ENCODE measurements at regions not wholly inside any gene's neighbourhood (a gene's known extent, or its start where the extent isn't known, plus 50 kb on each side); places are given as distances from the start of the nearest gene placed in this dataset.
"Not testable (repeated sequence)": the region's sequence is repeated elsewhere in the genome, so short reads cannot be mapped to it uniquely, and the experiment has no call there.

- in situ Hi-C loops (cut with HindIII; ENCODE audit: low sequenced_read_pairs): no loop called here
These were observed 85.8 kb upstream of the DNAJC10 start for GRCh38 chr2:182630207-182630606.

DNA sequence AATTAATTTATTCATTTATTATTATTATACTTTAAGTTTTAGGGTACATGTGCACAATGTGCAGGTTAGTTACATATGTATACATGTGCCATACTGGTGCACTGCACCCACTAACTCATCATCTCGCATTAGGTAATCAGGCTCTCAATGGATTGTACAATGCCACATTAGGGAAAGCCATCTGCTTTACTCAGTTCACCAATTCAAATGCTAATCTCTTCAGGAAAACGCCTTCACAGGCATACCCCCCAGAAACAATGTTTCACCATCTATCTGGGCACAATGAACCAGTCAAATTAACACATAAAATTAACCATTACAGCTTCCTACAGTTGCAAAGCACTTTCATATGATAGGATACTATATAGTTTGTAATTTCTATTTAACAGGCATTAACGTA lies 84.8 kb upstream of the DNAJC10 start:
- in situ Hi-C loops (cut with HindIII; ENCODE audit: low sequenced_read_pairs): no loop called here

- in situ Hi-C loops (cut with HindIII; ENCODE audit: low sequenced_read_pairs): no loop called here
These were observed 81.7 kb upstream of the DNAJC10 start for GRCh38 chr2:182634386-182634785.

DNA sequence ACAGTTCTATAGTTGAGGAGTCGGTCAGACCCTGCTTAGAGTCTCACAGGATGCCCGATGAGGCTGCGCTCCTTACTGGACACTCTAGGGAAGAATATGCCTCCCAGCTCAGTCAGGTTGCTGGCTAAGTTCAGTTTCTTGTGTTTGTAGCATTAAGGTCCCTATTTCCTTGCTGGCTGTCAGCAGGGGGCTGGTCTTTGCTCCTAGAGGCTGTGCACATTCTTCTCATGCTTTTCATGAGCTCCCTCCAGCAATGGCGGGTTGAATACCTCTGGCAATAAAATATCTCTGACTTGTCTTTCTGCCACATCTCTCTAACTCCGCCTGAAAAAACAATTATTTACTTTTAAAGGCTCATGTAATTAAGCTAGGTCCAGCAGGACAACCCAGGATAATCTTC lies 79.4 kb upstream of the DNAJC10 start:
- in situ Hi-C loops (cut with HindIII; ENCODE audit: low sequenced_read_pairs): no loop called here

- in situ Hi-C loops (cut with HindIII; ENCODE audit: low sequenced_read_pairs): no loop called here
These were observed 77.4 kb upstream of the DNAJC10 start for GRCh38 chr2:182638667-182639066.

- in situ Hi-C loops (cut with HindIII; ENCODE audit: low sequenced_read_pairs): no loop called here
These were observed 76.1 kb upstream of the DNAJC10 start for GRCh38 chr2:182639971-182640370.

GRCh38 chr2:182642328-182642727 lies 73.7 kb upstream of the DNAJC10 start:
- in situ Hi-C loops (cut with HindIII; ENCODE audit: low sequenced_read_pairs): no loop called here

- in situ Hi-C loops (cut with HindIII; ENCODE audit: low sequenced_read_pairs): no loop called here
These were observed 69.1 kb upstream of the DNAJC10 start for GRCh38 chr2:182646763-182647498.

DNA sequence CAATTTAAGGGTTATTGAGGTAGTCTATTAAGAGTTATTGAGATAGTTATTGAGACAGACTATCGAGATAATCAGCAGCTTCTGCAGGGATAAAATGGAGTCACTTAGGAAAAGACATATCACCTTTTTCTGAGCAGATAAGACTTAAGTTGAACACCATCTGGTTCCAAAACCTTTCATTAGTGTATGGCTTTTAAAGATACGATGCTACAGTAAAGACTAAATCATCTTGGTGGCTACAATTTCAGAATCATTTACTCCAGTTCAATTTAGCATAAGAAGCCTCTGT lies 68.6 kb upstream of the DNAJC10 start:
- in situ Hi-C loops (cut with HindIII; ENCODE audit: low sequenced_read_pairs): no loop called here

- in situ Hi-C loops (cut with HindIII; ENCODE audit: low sequenced_read_pairs): no loop called here
These were observed 66.7 kb upstream of the DNAJC10 start for GRCh38 chr2:182649316-182649715.

GRCh38 chr2:182650704-182651103 lies 65.4 kb upstream of the DNAJC10 start:
- in situ Hi-C loops (cut with HindIII; ENCODE audit: low sequenced_read_pairs): loop anchor here (5.0 kb wide), 1 partner anchor 468 kb away; no protein-coding TSS in a partner anchor

DNA sequence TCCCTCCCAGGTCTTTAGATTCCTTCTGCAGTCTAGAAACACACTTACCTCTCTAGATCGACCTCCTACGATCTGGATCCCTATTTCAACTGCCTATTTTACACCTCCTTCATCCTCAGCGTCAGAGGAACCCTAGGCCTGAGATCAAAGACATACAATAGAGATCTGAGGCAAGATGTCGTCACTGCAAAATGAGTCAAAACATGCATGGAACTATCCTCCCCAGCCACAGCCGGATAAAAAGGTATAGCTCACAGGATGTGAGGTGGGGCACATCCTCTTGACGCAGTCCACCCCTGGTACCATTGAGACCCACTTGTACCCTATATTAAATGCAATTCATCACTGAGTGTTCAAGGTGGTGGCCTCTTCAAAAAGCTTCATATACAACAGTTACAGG lies 63.7 kb upstream of the DNAJC10 start:
- in situ Hi-C loops (cut with HindIII; ENCODE audit: low sequenced_read_pairs): loop anchor here (5.0 kb wide), 1 partner anchor 470 kb away; no protein-coding TSS in a partner anchor

DNA sequence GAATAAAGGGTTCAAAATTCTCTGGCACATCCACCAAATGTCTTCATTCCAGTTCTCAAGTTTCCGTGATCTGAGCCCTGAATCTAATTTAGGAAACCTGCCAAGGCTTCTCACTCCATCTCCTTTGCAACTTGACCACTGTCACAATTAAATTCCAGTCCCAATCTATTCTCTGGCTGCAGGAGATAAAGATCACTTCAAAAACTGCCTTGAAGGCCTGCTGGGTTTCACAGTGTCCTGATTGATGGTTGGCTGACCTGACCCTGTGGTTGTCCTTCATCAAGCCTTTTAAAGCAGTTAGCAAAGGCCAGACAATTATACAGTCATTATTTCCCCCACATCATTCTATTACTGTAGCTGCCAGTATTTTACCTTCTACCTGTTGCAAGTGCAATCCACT lies 60.3 kb upstream of the DNAJC10 start:
- in situ Hi-C loops (cut with HindIII; ENCODE audit: low sequenced_read_pairs): no loop called here

- in situ Hi-C loops (cut with HindIII; ENCODE audit: low sequenced_read_pairs): no loop called here
These were observed 51.8 kb upstream of the DNAJC10 start for GRCh38 chr2:182664212-182664611.

- in situ Hi-C loops (cut with HindIII; ENCODE audit: low sequenced_read_pairs): not testable (repeated sequence)
These were observed 50.6 kb upstream of the DNAJC10 start for GRCh38 chr2:182665500-182665899.

All from endothelial cell of hepatic sinusoid (primary cell).